Effector CD4-positive, alpha-beta T cell (primary cell): ENCODE measurements at regions not wholly inside any gene's neighbourhood (a gene's known extent, or its start where the extent isn't known, plus 50 kb on each side); places are given as distances from the start of the nearest gene placed in this dataset.

Experiments used
- DNase-seq: peaks from one replicate; pipeline ENCODE4 v3.0.0-alpha.2; 2020

- no peak for DNase-seq
Measured at GRCh38 chr13:75038393-75039113, 443.4 kb downstream of the TBC1D4 start.

DNA sequence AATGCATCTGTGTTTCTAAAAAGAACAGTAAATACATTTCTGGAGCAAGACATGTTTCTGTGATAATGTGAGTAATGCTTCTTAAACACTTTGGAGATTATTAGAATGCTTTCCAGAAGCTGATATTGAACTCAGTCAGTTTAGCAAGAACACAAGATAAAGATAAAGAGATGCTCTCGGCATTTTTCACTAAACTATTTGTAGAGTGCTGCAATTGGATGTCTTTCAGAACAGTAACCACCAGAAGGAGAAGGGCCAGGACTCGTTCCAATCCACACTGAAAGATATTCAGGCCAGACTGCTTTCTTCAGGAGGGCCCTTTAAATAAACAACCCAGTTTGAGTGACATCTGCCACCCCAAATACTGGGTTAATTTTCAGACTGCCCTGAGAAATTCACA, 456.0 kb downstream of the TBC1D4 start:
- no peak for DNase-seq

DNA sequence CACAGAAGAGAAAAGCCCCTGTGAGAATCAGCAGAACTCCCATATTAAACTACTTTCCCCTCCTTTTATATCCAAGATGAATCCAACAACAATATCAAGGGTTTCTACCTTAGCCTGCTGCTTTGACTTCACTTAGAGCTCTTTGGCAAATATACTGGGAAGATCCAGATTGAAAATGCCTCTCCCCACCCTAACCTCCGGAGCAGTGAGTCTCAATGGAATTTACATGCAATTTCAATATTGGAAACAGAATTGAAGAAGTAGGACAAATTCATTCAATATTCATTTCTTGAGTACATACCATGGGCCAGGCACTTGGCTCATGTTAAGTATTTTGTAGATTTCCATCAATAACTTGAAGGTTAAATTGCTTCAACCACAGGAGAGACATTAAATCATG, 457.4 kb downstream of the TBC1D4 start:
- DNase-seq, result no peak

- DNase-seq, result no peak
Measured at GRCh38 chr13:75023609-75024008, 458.4 kb downstream of the TBC1D4 start.

- DNase-seq, result no peak
Measured at GRCh38 chr13:75021151-75021550, 460.8 kb downstream of the TBC1D4 start.

DNA sequence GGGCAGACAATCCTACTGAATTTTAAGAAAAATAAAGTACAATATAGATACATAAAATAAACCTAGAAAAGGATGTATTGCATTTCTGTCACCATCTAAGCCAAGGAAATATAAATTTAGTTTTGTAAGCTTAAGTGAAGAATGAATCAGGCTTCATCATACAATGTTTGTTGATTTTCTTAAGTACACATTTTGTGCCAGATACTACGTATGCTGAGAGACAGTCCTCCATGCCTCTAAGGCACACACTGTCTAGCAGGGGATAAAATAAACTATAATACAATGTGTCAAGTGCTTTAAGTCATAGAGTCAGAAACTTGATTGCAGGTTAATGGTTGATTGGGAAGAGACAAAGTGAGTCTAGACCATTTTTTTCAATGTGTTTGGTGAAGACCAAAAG, 465.7 kb downstream of the TBC1D4 start:
- DNase-seq, result no peak

GRCh38 chr13:75013818-75014217, 468.2 kb downstream of the TBC1D4 start:
- no peak for DNase-seq

GRCh38 chr13:75010941-75011340, 471.0 kb downstream of the TBC1D4 start:
- no peak for DNase-seq

- DNase-seq, result no peak
Measured at GRCh38 chr13:75008926-75009325, 473.0 kb downstream of the TBC1D4 start.

GRCh38 chr13:74990992-74991391, 491.0 kb downstream of the TBC1D4 start:
- no peak for DNase-seq

GRCh38 chr13:74987124-74987690, 494.8 kb downstream of the TBC1D4 start:
- no peak for DNase-seq

DNA sequence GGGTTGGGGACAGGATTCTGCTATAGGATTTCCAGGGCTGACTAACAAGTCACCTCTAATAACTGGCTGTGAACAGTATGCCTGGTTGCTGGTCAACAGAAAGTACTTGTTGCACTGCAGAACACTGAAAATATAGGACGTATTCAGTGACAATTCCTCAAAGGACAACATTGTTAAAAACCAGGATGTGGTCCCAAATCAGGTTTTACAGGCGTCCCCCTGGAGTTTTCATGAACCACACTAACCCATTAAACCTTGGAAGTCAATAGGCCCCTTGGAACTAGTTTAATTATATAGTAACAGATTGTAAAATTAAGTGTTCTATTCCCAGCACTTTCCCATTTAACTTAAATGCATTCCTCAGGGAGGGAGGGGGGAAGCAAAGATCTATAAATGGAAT, 495.4 kb downstream of the TBC1D4 start:
- DNase-seq, result no peak

- no peak for DNase-seq
Measured at GRCh38 chr13:74979703-74980102, 502.3 kb downstream of the TBC1D4 start.

GRCh38 chr13:74978591-74978990, 503.4 kb downstream of the TBC1D4 start:
- DNase-seq, result no peak

DNA sequence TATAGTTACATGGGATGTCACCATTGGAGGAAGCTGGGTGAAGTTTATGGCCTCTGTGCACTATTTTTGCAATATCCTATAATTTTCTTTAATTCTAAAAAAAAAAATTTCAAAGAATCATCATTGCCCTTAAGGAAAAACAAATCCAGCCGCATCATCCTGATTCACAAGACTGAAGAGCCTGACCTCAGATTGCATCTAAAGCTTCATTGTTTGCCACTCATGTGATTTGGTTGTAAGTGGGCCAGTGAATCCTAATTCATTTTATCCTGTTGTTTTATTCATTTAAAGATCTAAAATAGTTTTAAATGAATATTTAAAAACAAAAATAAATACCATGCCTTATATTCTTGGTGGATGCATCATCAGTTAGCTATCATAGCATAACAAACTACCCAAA, 504.5 kb downstream of the TBC1D4 start:
- no peak for DNase-seq

DNA sequence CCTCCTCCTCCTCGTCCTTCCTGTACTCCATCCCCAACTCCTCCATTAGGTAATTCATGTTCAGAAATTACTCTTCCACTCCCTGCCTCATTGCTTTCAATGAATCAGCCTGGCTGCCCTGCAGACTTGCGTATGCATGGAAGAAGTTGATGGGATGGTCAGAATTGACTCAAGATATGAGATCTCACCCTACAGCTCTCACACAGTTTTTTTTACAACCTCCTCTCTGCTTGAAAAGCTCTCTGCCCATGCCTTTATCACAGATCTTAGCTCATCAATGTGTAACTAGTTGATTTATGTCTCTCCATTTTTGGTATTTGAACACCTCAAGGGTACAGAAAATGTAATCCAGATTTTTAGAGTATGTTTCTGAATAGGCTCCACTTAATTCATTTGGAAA, 506.9 kb downstream of the TBC1D4 start:
- DNase-seq, result no peak

- DNase-seq, result no peak
Measured at GRCh38 chr13:74973935-74974879, 507.8 kb downstream of the TBC1D4 start.

DNA sequence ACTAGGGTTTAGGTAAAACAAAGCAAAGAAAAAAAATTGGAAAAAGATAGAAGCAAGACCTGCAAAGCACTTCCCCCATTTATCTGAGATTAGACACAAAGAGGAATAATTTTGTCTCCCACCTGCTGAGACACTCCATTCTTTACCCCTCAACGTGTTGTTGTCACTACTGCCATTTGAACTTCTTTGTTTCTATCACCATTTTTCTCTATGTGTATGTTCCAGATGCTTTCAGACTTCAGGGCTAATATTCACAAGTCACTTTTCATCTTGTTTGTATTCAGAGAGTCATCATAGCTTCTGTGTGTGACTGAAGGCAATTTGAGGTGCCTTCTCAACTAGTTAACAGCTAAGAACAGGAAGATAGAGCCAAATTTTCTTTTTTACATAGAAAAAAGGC, 512.5 kb downstream of the TBC1D4 start:
- no peak for DNase-seq

GRCh38 chr13:74966814-74967424, 515.0 kb downstream of the TBC1D4 start:
- no peak for DNase-seq

DNA sequence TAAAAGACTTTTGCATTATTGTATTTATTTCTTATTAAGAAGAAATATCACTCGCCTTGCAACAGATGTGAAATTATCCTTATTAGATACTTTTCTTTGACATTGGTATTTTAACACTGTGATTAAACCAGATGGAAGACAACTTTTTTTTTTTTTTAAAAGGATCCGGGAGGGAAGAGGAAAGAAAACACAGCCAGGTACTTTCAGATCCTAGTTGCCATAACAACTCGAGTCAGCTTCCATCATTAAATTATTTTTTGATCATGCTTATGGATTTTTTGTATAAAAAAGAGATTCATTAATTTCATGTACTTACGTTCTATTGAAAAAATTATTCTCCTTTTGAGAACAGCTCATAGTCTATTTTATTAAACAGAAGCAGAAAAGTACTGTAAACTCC, 515.7 kb downstream of the TBC1D4 start:
- DNase-seq, result no peak

- DNase-seq, result no peak
Measured at GRCh38 chr13:74945637-74946036, 536.3 kb downstream of the TBC1D4 start.

- no peak for DNase-seq
Measured at GRCh38 chr13:74931698-74932433, 550.1 kb downstream of the TBC1D4 start.
